ENCODE measurements at regions not wholly inside any gene's neighbourhood (a gene's known extent, or its start where the extent isn't known, plus 50 kb on each side); places are given as distances from the start of the nearest gene placed in this dataset.

DNA sequence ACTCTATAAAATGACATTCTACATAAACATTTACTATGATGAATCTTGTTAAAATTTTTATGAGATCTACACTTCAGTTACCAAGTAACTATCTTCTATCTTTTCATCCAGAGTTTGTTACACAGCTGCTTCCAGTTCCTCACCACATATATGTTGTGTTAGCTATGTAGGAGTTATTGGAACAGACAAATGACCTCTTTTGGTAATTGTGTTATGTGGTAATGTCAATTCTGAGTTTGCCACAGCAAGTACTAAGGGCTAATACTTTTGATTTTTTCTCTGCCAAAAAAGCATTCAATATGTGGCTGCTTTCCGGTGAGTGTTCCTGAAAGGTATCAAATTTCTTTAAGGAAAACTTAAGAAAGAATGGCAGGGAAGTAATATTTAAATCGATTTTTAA lies 573.9 kb upstream of the PCDH15 start:
- TF ChIP-seq, protein P1, sequence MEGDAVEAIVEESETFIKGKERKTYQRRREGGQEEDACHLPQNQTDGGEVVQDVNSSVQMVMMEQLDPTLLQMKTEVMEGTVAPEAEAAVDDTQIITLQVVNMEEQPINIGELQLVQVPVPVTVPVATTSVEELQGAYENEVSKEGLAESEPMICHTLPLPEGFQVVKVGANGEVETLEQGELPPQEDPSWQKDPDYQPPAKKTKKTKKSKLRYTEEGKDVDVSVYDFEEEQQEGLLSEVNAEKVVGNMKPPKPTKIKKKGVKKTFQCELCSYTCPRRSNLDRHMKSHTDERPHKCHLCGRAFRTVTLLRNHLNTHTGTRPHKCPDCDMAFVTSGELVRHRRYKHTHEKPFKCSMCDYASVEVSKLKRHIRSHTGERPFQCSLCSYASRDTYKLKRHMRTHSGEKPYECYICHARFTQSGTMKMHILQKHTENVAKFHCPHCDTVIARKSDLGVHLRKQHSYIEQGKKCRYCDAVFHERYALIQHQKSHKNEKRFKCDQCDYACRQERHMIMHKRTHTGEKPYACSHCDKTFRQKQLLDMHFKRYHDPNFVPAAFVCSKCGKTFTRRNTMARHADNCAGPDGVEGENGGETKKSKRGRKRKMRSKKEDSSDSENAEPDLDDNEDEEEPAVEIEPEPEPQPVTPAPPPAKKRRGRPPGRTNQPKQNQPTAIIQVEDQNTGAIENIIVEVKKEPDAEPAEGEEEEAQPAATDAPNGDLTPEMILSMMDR (conservative IDR thresholded peaks at IDR 0.05): no peak
- TF ChIP-seq ZFX (IDR thresholded peaks at IDR 0.05): no peak

Measured in C4-2B (cell line).